ENCODE measurements at regions not wholly inside any gene's neighbourhood (a gene's known extent, or its start where the extent isn't known, plus 50 kb on each side); places are given as distances from the start of the nearest gene placed in this dataset.

DNA sequence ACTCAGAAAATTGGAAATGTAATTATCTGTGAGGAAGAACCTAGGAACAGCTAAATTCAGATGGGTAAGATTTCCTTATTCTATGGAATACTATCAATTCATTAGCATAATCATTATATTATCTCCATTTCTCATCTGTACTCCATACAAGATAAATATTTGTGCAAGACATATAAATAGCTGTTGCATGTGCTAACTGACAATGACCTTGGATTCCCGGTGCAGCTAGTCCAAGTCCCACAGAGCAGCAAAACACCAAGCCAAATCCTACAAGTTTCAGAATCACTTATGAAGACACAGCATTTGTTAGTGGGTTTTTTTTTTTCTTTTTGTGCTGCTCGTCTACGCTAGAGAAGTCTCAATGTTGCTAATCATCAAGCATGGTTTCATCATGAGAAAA is 64.8 kb downstream of the NUDT12 start:
- TF ChIP-seq YY1 (IDR thresholded peaks at IDR 0.05; ENCODE audit: insufficient read depth, insufficient read length) (no peak), ZNF274 (IDR thresholded peaks at IDR 0.05; ENCODE audit: low read depth, low read length) (no peak), SUZ12 (IDR thresholded peaks at IDR 0.05; ENCODE audit: extremely low read depth, insufficient read depth, insufficient read length) (no peak)
